ENCODE measurements at regions not wholly inside any gene's neighbourhood (a gene's known extent, or its start where the extent isn't known, plus 50 kb on each side); places are given as distances from the start of the nearest gene placed in this dataset.

GRCh38 chr13:65445340-65445739 lies 1784.8 kb downstream of the PCDH9 start:
- TF ChIP-seq CTCF (IDR thresholded peaks at IDR 0.05): no peak
- no peak for TF ChIP-seq POLR2A (IDR thresholded peaks at IDR 0.05)

All from ovary (tissue), 3 donors.